HepG2 (cell line): ENCODE measurements at regions not wholly inside any gene's neighbourhood (a gene's known extent, or its start where the extent isn't known, plus 50 kb on each side); places are given as distances from the start of the nearest gene placed in this dataset.

Source experiments
- CREM ChIP-seq, 2 experiments: sonication (generic) in 1 of 2; formaldehyde crosslinking in 1 of 2; IDR thresholded peaks; 2 replicates each; pipeline versions ENCODE4 v1.4.0 to v1.6.1; 2016 to 2020; ENCODE audit warnings: antibody characterized with exemption in 1 of 2, mild to moderate bottlenecking in 1 of 2, missing genetic modification reagents in 1 of 2
- NFIC ChIP-seq: IDR thresholded peaks from 2 replicates; pipeline ENCODE4 v1.6.1; 2012; ENCODE audit warnings: mild to moderate bottlenecking, low read length, inconsistent platforms
- POLR2A ChIP-seq, 2 experiments: IDR thresholded peaks; 2 replicates each; pipeline ENCODE4 v1.6.1; 2011; ENCODE audit warnings: low read depth in 2 of 2, low read length in 2 of 2, mild to moderate bottlenecking in 1 of 2, moderate library complexity in 1 of 2; ENCODE audit not compliant: insufficient read depth in 1 of 2
- ZKSCAN5 ChIP-seq: sonication (generic); formaldehyde crosslinking; IDR thresholded peaks from 2 replicates; pipeline ENCODE4 v1.5.1; 2020; ENCODE audit warnings: mild to moderate bottlenecking, missing genetic modification reagents
- ZMYM3 ChIP-seq: sonication (generic); formaldehyde crosslinking; IDR thresholded peaks from 2 replicates; pipeline ENCODE4 v1.5.1; 2020; ENCODE audit warnings: mild to moderate bottlenecking, missing genetic modification reagents
- ZNF569 ChIP-seq: sonication (generic); formaldehyde crosslinking; IDR thresholded peaks from 2 replicates; pipeline ENCODE4 v1.5.0; 2020; ENCODE audit warnings: mild to moderate bottlenecking, missing genetic modification reagents, moderate library complexity, borderline replicate concordance
- TF ChIP-seq, protein P1 (sequence below): sonication (generic); formaldehyde crosslinking; IDR thresholded peaks from 2 replicates; pipeline ENCODE4 v1.5.0; 2020; ENCODE audit warnings: mild to moderate bottlenecking, missing genetic modification reagents, moderate library complexity
- TF ChIP-seq, protein P2 (sequence below): sonication (generic); formaldehyde crosslinking; IDR thresholded peaks from 2 replicates; pipeline ENCODE4 v1.8.1; 2023; ENCODE audit warnings: missing genetic modification reagents, mild to moderate bottlenecking, borderline replicate concordance
- TF ChIP-seq, protein P3 (sequence below): sonication (generic); formaldehyde crosslinking; IDR thresholded peaks from 2 replicates; pipeline ENCODE4 v1.4.0; 2020; ENCODE audit warnings: missing genetic modification reagents

DNA sequence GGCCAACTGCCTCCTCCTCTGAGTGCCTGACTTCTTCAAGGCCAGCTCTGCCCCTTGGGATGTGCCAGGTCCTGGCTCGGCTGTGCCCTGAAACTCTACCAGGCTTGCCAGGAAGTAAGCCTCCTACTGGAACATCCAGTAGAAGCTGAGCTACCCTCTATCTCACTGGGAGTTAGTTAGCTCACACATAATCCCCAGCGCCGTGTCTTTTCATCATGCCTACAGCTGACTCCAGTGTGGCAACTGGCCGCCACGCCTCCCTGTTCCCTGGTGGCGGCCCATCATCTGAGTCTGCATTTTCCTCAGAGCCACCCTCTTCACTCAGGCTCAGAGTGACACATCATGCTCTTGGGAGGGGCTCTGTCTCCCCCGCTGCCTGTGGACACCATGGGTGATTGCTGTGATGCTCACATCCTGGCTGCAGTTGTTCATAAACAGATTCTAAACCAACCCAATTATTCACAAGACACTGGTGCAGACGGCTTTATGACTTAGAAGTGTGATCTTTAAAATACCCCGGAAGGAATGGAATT is 131.9 kb upstream of the IRS2 start:
- TF ChIP-seq ZNF569 (CRISPR knock-in tag) = no peak
- no peak for TF ChIP-seq ZKSCAN5
- TF ChIP-seq, protein P1, sequence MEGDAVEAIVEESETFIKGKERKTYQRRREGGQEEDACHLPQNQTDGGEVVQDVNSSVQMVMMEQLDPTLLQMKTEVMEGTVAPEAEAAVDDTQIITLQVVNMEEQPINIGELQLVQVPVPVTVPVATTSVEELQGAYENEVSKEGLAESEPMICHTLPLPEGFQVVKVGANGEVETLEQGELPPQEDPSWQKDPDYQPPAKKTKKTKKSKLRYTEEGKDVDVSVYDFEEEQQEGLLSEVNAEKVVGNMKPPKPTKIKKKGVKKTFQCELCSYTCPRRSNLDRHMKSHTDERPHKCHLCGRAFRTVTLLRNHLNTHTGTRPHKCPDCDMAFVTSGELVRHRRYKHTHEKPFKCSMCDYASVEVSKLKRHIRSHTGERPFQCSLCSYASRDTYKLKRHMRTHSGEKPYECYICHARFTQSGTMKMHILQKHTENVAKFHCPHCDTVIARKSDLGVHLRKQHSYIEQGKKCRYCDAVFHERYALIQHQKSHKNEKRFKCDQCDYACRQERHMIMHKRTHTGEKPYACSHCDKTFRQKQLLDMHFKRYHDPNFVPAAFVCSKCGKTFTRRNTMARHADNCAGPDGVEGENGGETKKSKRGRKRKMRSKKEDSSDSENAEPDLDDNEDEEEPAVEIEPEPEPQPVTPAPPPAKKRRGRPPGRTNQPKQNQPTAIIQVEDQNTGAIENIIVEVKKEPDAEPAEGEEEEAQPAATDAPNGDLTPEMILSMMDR (CRISPR knock-in tag) = no peak
- TF ChIP-seq CREM (IDR thresholded peaks at IDR 0.05) = no peak
- TF ChIP-seq CREM (CRISPR knock-in tag; IDR thresholded peaks at IDR 0.05) = no peak
- no peak for TF ChIP-seq NFIC
- no peak for TF ChIP-seq ZMYM3 (CRISPR knock-in tag)
- TF ChIP-seq, protein P2, sequence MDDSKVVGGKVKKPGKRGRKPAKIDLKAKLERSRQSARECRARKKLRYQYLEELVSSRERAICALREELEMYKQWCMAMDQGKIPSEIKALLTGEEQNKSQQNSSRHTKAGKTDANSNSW (CRISPR knock-in tag) = no peak
- TF ChIP-seq, protein P3, sequence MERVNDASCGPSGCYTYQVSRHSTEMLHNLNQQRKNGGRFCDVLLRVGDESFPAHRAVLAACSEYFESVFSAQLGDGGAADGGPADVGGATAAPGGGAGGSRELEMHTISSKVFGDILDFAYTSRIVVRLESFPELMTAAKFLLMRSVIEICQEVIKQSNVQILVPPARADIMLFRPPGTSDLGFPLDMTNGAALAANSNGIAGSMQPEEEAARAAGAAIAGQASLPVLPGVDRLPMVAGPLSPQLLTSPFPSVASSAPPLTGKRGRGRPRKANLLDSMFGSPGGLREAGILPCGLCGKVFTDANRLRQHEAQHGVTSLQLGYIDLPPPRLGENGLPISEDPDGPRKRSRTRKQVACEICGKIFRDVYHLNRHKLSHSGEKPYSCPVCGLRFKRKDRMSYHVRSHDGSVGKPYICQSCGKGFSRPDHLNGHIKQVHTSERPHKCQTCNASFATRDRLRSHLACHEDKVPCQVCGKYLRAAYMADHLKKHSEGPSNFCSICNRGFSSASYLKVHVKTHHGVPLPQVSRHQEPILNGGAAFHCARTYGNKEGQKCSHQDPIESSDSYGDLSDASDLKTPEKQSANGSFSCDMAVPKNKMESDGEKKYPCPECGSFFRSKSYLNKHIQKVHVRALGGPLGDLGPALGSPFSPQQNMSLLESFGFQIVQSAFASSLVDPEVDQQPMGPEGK (CRISPR knock-in tag) = no peak
- no peak for TF ChIP-seq POLR2A (IDR thresholded peaks at IDR 0.05; ENCODE audit: insufficient read depth in 1 of 2, low read depth in 2 of 2, low read length in 2 of 2)
